ENCODE measurements at regions not wholly inside any gene's neighbourhood (a gene's known extent, or its start where the extent isn't known, plus 50 kb on each side); places are given as distances from the start of the nearest gene placed in this dataset.

DNA sequence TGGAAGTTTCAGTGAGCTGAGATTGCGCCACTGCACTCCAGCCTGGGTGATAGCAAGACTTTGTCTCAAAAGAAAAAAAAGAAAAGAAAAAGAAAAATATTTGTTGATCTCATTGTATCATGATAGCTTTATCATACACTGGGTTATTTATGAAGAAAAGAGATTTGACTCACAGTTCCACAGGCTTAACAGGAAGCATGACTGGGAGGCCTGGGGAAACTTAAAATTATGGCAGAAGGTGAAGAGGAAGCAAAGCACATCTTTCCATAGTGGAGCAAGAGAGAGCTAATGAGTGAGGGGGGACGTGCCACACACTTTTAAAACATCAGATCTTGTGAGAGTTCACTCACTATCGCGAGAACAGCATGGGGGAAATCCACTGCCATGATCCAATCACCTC, 72.7 kb upstream of the FUT8 start:
- Histone ChIP-seq H3K4me1 (ENCODE audit: control insufficient read depth in 1 of 2, insufficient read depth in 2 of 2, low read depth in 1 of 2, low read length in 1 of 2) (no peaks in the 10 kb centered on the region; a peak in 1 of 4 replicates), H2AFZ (ENCODE audit: low read depth) (no peak overlapping the region), H3K9me3 (no peaks in the 10 kb centered on the region), H3K4me2 (no peak overlapping the region), H3F3A (replicated peaks; ENCODE audit: insufficient read depth) (no peaks in the 10 kb centered on the region), H4K20me1 (ENCODE audit: insufficient read depth) (no peaks in the 10 kb centered on the region), H3K4me3 (ENCODE audit: low read depth in 2 of 2, low read length in 1 of 2) (no peak overlapping the region), H3K27me3 (ENCODE audit: insufficient read depth) (no peaks in the 10 kb centered on the region), H3K9me2 (no peaks in the 10 kb centered on the region), H3K9ac (no peak overlapping the region), H3K27ac (ENCODE audit: low read depth in 2 of 2, low read length in 1 of 2) (no peak overlapping the region), H3K36me3 (replicated peaks in 1 of 2; ENCODE audit: control insufficient read depth in 1 of 2, insufficient read depth in 2 of 2, low read length in 1 of 2) (no peaks in the 10 kb centered on the region), H3K79me2 (ENCODE audit: insufficient read depth) (no peaks in the 10 kb centered on the region)
- ChIA-PET POLR2A (no interaction called here), CTCF (no interaction called here)
- TF ChIP-seq SMC3 (IDR thresholded peaks at IDR 0.05; ENCODE audit: low read depth, low read length): no peak
- DNase-seq: no peak
- WGBS (ENCODE audit: low lambda C conversion rate): 92% methylated on average over 4 of the region's 4 CpGs

DNA sequence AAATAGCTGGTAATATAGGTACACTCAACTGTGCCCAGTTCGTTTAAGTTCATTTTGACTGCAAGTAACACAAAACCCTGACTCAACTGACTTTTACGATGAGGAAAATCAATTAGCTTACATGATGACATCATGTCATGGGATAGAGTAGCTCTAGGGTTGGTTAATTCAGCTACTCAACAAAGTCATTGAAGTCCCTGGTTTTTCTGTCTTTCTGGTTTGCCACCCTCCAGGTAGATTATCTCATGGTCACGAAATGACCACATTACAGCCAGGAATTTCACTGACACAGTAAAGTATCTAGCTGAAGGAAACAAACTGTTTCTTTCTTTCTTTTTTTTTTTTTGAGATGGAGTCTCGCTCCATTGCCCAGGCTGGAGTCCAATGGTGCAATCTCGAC, 68.5 kb upstream of the FUT8 start:
- Histone ChIP-seq H2AFZ (ENCODE audit: low read depth) (no peak overlapping the region), H3K4me2 (no peak overlapping the region), H3K9me3 (no peaks in the 10 kb centered on the region), H3K79me2 (ENCODE audit: insufficient read depth) (no peaks in the 10 kb centered on the region), H3K27ac (ENCODE audit: low read depth in 2 of 2, low read length in 1 of 2) (no peak overlapping the region), H3F3A (replicated peaks; ENCODE audit: insufficient read depth) (no peaks in the 10 kb centered on the region), H3K4me3 (ENCODE audit: low read depth in 2 of 2, low read length in 1 of 2) (no peak overlapping the region), H3K4me1 (ENCODE audit: control insufficient read depth in 1 of 2, insufficient read depth in 2 of 2, low read depth in 1 of 2, low read length in 1 of 2) (no peaks in the 10 kb centered on the region), H3K36me3 (replicated peaks in 1 of 2; ENCODE audit: control insufficient read depth in 1 of 2, insufficient read depth in 2 of 2, low read length in 1 of 2) (no peaks in the 10 kb centered on the region), H3K9ac (no peak overlapping the region), H3K27me3 (ENCODE audit: insufficient read depth) (no peaks in the 10 kb centered on the region), H3K9me2 (no peaks in the 10 kb centered on the region), H4K20me1 (ENCODE audit: insufficient read depth) (no peaks in the 10 kb centered on the region)
- ChIA-PET CTCF (interaction anchor here (1.0 to 1.4 kb wide), 2 partner anchors 16 to 174 kb away, joined by 3 read pairs; no protein-coding TSS in a partner anchor), POLR2A (no interaction called here)
- no peak for DNase-seq
- TF ChIP-seq, protein P1, sequence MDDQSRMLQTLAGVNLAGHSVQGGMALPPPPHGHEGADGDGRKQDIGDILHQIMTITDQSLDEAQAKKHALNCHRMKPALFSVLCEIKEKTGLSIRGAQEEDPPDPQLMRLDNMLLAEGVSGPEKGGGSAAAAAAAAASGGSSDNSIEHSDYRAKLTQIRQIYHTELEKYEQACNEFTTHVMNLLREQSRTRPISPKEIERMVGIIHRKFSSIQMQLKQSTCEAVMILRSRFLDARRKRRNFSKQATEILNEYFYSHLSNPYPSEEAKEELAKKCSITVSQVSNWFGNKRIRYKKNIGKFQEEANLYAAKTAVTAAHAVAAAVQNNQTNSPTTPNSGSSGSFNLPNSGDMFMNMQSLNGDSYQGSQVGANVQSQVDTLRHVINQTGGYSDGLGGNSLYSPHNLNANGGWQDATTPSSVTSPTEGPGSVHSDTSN (IDR thresholded peaks at IDR 0.05): no peak
- no peak for TF ChIP-seq YY1 (IDR thresholded peaks at IDR 0.05; ENCODE audit: low read depth)
- no peak for TF ChIP-seq IRF3 (IDR thresholded peaks at IDR 0.05; ENCODE audit: low read depth, low read length)
- no peak for TF ChIP-seq SMC3 (IDR thresholded peaks at IDR 0.05; ENCODE audit: low read depth, low read length)
- no peak for TF ChIP-seq RCOR1 (IDR thresholded peaks at IDR 0.05; ENCODE audit: low read length)
- TF ChIP-seq TAF1 (IDR thresholded peaks at IDR 0.05; ENCODE audit: borderline replicate concordance, low read depth, low read length): no peak
- TF ChIP-seq, protein P2, sequence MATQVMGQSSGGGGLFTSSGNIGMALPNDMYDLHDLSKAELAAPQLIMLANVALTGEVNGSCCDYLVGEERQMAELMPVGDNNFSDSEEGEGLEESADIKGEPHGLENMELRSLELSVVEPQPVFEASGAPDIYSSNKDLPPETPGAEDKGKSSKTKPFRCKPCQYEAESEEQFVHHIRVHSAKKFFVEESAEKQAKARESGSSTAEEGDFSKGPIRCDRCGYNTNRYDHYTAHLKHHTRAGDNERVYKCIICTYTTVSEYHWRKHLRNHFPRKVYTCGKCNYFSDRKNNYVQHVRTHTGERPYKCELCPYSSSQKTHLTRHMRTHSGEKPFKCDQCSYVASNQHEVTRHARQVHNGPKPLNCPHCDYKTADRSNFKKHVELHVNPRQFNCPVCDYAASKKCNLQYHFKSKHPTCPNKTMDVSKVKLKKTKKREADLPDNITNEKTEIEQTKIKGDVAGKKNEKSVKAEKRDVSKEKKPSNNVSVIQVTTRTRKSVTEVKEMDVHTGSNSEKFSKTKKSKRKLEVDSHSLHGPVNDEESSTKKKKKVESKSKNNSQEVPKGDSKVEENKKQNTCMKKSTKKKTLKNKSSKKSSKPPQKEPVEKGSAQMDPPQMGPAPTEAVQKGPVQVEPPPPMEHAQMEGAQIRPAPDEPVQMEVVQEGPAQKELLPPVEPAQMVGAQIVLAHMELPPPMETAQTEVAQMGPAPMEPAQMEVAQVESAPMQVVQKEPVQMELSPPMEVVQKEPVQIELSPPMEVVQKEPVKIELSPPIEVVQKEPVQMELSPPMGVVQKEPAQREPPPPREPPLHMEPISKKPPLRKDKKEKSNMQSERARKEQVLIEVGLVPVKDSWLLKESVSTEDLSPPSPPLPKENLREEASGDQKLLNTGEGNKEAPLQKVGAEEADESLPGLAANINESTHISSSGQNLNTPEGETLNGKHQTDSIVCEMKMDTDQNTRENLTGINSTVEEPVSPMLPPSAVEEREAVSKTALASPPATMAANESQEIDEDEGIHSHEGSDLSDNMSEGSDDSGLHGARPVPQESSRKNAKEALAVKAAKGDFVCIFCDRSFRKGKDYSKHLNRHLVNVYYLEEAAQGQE (IDR thresholded peaks at IDR 0.05; ENCODE audit: low read depth, low read length): no peak
- no peak for TF ChIP-seq FOSL2 (IDR thresholded peaks at IDR 0.05; ENCODE audit: borderline replicate concordance, low read depth)
- no peak for TF ChIP-seq RAD21 (IDR thresholded peaks at IDR 0.05; ENCODE audit: low read length)
- TF ChIP-seq RXRA (IDR thresholded peaks at IDR 0.05; ENCODE audit: borderline replicate concordance, low read depth): no peak
- TF ChIP-seq POLR2AphosphoS5 (IDR thresholded peaks at IDR 0.05; ENCODE audit: low read depth, low read length): no peak
- TF ChIP-seq, protein P3, sequence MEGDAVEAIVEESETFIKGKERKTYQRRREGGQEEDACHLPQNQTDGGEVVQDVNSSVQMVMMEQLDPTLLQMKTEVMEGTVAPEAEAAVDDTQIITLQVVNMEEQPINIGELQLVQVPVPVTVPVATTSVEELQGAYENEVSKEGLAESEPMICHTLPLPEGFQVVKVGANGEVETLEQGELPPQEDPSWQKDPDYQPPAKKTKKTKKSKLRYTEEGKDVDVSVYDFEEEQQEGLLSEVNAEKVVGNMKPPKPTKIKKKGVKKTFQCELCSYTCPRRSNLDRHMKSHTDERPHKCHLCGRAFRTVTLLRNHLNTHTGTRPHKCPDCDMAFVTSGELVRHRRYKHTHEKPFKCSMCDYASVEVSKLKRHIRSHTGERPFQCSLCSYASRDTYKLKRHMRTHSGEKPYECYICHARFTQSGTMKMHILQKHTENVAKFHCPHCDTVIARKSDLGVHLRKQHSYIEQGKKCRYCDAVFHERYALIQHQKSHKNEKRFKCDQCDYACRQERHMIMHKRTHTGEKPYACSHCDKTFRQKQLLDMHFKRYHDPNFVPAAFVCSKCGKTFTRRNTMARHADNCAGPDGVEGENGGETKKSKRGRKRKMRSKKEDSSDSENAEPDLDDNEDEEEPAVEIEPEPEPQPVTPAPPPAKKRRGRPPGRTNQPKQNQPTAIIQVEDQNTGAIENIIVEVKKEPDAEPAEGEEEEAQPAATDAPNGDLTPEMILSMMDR (IDR thresholded peaks at IDR 0.05): no peak
- no peak for TF ChIP-seq EZH2phosphoT487 (IDR thresholded peaks at IDR 0.05; ENCODE audit: borderline replicate concordance, low read depth)
- 87% methylated on average over 5 of the region's 5 CpGs for WGBS (ENCODE audit: low lambda C conversion rate)

Data from SK-N-SH (cell line).